ENCODE measurements at regions not wholly inside any gene's neighbourhood (a gene's known extent, or its start where the extent isn't known, plus 50 kb on each side); places are given as distances from the start of the nearest gene placed in this dataset.

DNA sequence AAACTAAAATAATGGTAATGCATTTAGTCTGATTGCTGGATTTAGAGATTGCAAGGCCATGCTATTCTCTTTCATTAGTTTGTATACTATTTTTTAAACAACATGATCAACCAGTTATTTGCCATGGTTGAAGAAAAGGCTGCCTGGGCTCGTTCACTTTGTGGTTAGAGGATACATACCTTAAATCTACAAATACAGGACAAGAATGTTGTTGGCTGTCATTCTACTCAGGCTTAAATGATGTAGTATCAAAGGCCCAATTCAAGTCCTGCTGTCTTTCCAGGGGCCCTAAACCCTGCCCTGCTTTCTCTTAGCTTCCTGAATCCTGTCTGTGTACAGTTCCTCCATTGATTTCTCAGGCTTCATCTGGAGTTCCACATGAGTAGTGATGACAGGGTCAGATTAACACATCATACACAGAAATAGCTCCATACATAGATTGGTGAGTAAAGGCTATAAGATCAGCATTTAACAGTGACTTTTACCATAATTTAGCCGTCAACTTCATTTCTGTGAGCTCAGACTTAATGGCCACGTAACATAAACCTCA lies 114.9 kb upstream of the GPRIN3 start:
- no peak for DNase-seq (ENCODE audit: low spot score)

- no peak for DNase-seq (ENCODE audit: low spot score)
Measured at GRCh38 chr4:89420507-89420906, 112.9 kb upstream of the GPRIN3 start.

GRCh38 chr4:89419111-89419695 lies 111.6 kb upstream of the GPRIN3 start:
- no peak for DNase-seq (ENCODE audit: low spot score)

- no peak for DNase-seq (ENCODE audit: low spot score)
Measured at GRCh38 chr4:89416960-89417359, 109.4 kb upstream of the GPRIN3 start.

GRCh38 chr4:89413518-89413917 lies 105.9 kb upstream of the GPRIN3 start:
- DNase-seq (ENCODE audit: low spot score), result no peak

- DNase-seq (ENCODE audit: low spot score), result no peak
Measured at GRCh38 chr4:89411539-89412309, 104.1 kb upstream of the GPRIN3 start.

GRCh38 chr4:89410687-89411086 lies 103.1 kb upstream of the GPRIN3 start:
- DNase-seq (ENCODE audit: low spot score), result peak; percentile 35

GRCh38 chr4:89404530-89404929 lies 96.9 kb upstream of the GPRIN3 start:
- DNase-seq (ENCODE audit: low spot score), result no peak

- DNase-seq (ENCODE audit: low spot score), result no peak
Measured at GRCh38 chr4:89403826-89404225, 96.2 kb upstream of the GPRIN3 start.

GRCh38 chr4:89400287-89401035 lies 92.9 kb upstream of the GPRIN3 start:
- DNase-seq (ENCODE audit: low spot score), result no peak

DNA sequence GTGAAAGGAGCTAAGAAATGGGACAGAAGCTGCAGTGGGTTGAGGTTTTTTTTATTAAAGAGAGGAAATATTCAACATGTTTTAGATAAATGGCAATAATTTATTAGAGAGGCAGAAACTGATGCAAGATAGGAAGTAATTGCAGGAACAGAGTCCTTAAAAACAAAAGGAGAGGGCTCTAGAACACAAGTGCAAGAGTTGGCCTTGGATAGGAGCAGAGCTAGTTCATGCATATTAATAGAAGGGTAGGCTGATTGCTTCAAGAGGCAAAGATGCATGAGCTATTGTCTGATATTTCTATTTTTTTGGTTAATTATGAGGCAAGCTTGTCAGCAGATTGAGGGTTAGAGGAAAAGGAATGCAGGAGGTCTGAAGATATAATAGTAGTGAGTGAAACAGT lies 91.0 kb upstream of the GPRIN3 start:
- DNase-seq (ENCODE audit: low spot score), result no peak

- DNase-seq (ENCODE audit: low spot score), result no peak
Measured at GRCh38 chr4:89398146-89398545, 90.5 kb upstream of the GPRIN3 start.

DNA sequence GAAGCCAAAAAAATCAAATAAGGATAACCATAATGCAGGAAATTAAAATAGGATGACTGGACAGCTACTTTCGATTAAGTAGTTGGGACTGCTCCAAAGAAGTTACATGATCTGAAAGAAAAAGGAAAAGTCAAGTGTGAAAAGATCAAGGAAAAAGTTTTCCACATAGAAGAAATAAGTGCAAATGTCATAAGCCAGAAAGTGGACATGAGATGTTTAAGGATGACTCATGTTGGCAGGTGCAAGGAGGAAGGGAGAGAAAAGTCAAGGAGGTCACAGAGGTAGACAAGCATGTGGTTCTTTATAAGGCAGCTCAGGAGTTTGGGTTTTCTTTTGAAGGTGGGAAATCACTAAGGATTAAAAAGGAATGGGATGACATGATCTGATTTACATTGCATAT lies 89.8 kb upstream of the GPRIN3 start:
- no peak for DNase-seq (ENCODE audit: low spot score)

DNA sequence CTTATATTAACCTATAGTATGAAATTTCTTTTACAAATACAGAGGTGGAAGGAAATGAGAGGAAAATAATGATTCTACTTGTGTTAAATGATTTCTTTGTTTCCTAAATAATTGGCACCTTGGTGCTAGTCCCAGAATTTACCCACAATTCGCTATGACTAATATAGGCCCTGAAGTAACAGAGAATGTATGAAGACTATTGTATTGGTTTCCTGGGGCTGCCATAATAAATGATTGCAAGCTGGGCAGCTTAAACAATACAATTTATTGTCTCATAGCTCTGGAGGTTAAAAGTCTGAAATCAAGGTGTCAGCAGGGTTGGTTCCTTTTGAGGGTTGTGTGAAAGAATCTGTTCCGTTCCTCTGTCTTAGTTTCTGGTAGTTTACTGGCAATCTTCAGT lies 74.8 kb upstream of the GPRIN3 start:
- DNase-seq (ENCODE audit: low spot score), result no peak

GRCh38 chr4:89380980-89381379 lies 73.4 kb upstream of the GPRIN3 start:
- no peak for DNase-seq (ENCODE audit: low spot score)

- DNase-seq (ENCODE audit: low spot score), result no peak
Measured at GRCh38 chr4:89379511-89380044, 72.0 kb upstream of the GPRIN3 start.

GRCh38 chr4:89373394-89373793 lies 65.8 kb upstream of the GPRIN3 start:
- DNase-seq (ENCODE audit: low spot score), result no peak

DNA sequence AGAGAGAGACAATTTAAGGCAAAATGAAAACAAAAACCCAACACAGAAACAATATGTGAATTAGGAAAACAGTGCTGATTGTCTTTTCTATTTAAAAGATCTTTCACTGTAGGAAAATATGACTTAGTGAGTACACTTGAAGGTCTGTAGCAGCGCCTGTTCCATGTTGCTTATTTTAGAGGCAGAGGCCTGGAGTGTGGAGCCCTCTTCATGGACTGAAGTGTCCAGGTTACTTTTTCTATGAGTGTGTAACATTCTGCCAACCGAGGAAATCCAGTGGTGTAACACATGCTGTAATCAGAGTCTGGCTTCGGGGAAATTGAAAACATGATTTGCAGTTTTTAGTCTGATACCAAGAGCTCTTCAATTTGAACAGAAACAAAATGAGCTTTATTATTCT lies 64.0 kb upstream of the GPRIN3 start:
- no peak for DNase-seq (ENCODE audit: low spot score)

GRCh38 chr4:89369581-89369980 lies 62.0 kb upstream of the GPRIN3 start:
- DNase-seq (ENCODE audit: low spot score), result no peak

GRCh38 chr4:89368861-89369260 lies 61.3 kb upstream of the GPRIN3 start:
- DNase-seq (ENCODE audit: low spot score), result no peak

DNA sequence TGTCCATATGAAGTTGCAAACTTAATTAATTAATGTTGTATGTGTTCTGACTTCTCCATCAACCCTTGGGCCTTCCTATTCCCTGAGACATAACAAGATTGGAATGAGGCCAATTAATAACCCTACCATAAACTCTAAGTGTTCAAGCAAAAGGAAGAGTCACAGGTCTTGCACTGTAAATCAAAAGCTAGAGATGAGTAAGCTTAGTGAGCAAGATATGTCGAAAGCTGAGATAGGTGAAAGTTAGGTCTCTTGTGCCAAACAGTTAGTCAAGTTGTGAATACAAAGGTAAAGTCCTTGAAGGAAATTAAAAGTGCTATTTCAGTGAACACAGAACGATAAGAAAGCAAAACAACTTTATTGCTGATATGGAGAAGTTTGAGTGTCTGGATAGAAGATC lies 58.2 kb upstream of the GPRIN3 start:
- DNase-seq (ENCODE audit: low spot score), result no peak

DNA sequence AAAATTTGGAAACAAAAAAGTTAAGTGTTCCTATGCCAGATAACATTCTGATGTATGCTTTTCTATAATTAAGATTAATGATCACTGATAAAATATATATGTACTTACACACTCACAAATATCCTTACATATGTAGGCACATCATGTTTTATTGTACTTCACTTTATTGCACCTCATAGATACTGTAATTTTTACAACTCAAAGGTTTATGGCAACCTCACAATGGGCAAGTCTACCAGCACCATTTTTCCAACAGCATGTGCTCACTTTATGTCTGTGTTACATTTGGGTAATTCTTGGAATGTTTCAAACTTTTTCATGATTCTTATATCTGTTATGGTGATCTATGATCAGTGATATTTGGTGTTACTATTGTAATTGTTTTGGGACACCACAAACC lies 57.8 kb upstream of the GPRIN3 start:
- DNase-seq (ENCODE audit: low spot score), result no peak

GRCh38 chr4:89364541-89364940 lies 56.9 kb upstream of the GPRIN3 start:
- DNase-seq (ENCODE audit: low spot score), result no peak

All from AG08395 (cell line).